CD1c-positive myeloid dendritic cell (primary cell): ENCODE measurements at regions not wholly inside any gene's neighbourhood (a gene's known extent, or its start where the extent isn't known, plus 50 kb on each side); places are given as distances from the start of the nearest gene placed in this dataset.
A peak's percentile ranks its signal among the peaks of the same experiment; 100 is the strongest.

Experiments used
- DNase-seq: peaks from one replicate; pipeline ENCODE4 v3.0.0-alpha.2; 2016; ENCODE audit errors: extremely low spot score

DNA sequence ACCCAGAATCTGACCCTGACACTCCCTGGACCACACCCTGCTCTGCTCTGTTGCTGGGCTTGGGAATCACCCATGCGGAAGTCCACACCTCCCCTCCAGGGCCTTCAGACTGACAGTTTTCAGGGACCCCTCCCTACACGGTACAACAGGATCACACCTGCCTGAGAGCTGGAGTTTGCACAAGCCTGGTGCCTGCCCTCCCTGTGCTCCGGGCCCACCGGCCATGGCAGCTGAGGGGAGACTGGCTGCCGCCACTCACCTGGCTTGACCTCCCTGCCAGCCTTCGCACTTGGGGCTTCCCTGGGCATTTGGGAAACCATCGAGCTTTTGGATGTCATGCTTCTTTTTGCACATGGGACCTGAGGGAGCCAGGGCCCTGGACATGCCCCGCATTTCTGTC, 95.9 kb upstream of the ANKRD34C start:
- DNase-seq = no peak

DNA sequence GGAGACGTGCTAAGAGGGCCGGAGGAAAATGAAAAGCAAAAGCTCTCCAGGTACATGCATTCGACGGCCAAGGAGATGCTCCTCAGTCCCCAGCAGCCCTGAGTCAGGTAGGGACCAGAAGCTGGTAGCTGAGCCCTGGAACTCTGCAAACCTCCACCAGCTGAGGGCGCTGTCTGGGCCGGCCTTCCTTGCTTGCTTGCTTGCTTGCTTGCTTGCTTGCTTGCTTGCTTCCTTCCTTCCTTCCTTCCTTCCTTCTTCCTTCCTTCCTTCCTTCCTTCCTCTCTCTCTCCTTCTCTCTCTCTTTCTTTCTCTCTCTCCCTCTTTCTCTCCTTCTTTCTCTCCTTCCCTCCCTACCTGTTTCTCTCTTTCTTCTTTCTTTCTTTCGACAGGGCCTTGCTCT, 94.6 kb upstream of the RASGRF1 start:
- peak; percentile 6 for DNase-seq

DNA sequence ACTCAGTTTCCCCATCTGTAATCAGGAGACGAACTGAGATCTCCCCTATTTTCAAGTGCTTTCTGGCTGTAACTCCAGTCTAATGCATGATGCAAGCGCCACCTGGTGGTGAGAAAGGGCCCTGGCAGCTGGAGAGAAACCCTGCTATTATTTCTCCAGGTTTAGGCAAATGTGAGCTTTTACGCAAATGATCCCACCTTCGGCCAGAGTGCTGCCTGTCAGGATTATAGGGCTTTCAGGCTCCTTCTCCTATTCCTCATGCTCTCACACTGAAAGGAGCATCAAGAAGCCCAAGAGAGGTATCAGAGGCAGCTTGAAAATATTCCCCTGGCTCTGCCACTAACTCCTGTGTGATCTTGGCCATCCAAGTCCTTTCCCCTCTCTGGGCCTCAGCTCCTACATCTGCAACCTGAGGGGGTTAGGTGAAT, 93.9 kb upstream of the RASGRF1 start:
- peak; percentile 78 for DNase-seq

DNA sequence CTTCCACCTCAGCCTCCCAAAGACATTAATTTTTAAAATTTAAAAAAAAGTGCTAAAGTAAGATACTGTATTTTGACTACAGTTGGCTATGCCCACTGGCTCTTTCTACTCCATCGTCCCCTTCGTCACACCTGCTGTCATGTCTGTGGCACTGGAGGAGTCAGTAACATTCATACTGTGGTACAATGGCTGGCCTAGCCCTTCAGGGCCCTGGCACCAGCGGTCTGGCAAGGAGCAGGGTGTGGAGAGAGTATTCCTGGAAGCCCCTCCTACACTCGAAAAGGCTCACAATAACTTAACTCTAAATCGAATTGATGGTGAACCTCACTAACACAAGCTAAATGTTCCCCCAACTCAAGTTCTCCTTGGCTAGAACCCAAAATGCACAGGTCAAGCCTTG, 89.7 kb upstream of the RASGRF1 start:
- no peak for DNase-seq

DNA sequence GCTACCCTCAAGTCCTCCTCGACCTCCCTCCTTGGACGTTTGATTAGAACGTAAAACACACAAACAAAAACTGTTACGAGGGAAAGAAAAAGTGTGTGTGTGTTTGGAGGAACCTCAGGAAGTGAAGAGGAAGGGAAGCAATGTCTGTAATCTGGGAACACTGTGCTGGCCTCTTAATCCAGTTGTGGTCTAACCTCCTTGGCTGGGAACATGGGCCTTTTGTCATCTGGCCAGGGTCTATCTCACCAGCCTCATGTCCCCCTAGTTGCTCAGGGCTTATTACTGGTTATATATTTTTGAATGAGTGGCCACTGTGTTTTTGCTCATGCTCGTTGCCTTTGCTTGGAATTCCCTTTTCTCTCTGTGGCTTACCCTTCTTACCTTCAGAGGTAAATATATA, 89.0 kb upstream of the RASGRF1 start:
- no peak for DNase-seq

DNA sequence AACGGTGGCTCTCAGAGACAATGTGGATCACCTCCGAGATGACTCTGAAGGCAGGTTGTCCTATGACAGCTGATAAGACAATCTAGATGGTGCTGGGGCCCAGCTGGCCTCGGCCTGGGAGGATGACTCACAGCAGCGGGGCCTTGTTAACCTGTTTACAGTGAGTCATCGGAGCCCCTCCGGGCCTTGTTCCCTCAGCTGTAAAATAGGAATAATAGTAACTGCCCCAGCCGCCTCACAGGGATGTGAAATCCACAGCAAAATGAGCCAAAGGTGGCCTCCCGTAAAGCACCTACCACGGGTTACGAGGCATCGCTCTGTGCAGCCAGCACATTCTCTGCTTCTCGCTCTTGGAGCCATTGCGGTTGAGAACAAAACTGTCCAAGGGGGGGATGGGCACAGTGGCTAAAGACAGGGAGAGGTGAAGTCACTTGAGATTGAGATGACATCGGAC, 88.6 kb upstream of the RASGRF1 start:
- no peak for DNase-seq

DNA sequence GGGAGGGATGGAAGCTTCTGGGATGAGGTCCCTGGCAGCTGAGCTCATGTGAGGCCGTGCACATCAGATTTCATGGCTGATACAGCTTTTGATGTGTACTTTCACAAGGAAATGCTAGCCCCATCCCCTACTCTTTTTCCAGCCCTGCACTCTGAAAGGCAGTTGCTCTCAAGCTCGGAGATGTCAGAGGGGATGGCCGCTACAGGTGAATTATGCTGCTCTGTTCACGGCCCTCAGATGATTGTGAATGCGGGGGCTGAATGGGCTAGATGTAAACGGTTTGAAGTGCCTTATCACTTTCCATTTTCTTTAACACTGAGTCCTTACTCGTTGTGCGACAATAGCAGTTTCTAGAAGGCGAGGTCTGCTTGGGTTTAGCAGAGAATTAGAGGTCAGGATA, 88.0 kb upstream of the RASGRF1 start:
- DNase-seq = no peak

DNA sequence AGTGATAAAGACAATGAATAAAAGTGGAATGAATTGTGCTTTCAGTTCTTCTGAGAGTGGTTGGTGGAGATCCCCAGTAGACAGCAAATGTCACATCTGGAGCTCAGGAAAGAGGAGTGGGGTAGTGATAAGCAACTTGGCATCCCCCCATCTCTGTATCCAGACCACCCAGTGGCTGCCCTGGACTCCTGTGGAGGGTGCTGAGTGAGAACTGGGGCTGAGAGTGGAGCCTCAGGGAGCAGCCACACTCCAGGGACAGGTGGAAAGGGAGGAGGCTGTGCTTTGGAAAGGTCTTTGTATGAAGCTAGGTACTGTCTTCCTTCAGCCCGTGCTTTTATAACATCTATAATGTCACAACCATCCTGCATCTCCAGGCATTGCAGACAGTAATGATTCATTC, 85.6 kb upstream of the RASGRF1 start:
- no peak for DNase-seq

DNA sequence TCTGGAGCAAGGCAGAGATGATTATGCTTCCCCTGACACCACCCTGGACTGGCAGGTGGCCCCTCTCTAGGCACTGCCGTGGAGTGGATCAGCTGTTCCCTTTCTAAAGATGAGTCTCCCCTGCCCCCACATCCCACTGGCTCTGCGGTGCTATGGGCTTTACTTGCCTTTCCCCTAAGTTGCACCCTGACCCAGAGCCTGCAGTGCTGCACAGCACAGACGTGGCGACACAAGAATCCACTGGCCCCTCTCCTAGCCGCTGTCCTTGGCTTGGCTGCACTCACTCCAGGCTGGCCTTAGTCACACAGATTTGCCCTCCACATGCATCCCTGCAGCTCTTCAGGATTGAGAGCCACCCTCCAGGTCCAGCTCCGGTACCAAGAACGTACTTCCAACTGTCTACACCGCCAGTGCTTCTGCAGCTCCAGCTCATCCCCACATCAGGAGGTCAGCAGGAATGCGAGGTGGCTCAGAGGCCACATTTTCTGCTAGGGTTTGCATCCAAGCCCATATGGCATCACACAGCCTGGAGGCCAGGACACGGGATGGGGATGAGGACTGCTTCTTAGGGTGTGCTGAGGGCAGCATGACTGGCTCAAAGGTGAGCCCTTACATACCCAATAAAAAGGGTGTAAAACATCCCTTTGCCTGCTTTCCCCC, 82.4 kb upstream of the RASGRF1 start:
- DNase-seq = no peak

DNA sequence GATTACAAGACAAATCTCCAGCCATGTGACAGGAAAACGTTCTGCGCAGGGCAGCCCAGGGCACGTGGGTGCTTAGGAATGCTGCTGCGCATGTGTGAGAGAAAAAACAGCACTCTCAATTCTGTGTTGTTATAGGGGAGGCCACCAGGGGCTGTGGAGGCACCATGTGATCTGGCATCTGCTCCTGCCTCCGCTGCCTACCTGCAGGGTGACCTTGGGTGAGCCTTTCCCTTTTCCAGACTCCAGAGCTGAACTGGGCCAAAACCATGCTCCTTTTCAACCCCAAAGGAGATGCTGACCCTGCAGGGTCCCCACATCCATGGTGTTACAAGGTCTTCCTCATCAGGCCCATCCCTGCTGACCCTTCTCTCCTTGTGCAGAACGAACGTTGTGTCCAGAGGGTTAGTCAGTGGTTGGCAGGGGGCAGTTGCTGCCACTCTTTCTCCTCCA, 81.5 kb upstream of the RASGRF1 start:
- no peak for DNase-seq

DNA sequence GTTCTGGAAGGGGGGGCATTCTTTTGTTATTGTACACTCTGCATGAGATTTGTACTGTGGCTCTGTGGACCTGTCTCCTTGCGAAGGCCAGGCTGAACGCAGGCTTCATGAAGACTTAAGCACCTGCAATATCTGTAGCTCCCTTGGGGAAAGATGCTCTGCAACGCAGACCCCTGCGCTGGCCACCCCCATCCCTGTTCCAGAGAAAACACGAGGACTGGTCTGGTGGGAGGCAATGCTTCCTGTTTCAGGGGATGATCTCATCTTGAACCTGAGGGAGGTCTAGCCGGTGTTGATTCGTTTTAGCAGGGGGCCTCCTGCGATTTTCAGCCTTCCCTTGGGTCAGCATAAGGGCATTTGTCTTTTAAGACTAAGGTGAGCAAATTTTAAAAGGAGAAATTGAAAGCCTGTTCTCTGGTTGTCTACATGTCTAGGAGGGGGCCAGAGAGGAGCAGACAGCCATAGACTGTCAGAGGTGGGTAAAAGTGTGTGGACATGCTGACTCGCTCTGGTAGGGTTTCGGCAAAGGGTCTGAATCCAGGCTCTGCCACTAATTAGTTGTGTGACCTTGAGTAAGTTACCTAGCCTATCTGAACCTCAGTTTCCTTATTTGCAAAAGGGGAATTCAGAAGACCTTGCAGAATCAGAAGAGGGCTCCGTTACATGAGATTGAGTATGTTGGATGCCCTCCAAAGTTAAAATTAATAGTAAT, 80.9 kb upstream of the RASGRF1 start:
- DNase-seq = no peak

DNA sequence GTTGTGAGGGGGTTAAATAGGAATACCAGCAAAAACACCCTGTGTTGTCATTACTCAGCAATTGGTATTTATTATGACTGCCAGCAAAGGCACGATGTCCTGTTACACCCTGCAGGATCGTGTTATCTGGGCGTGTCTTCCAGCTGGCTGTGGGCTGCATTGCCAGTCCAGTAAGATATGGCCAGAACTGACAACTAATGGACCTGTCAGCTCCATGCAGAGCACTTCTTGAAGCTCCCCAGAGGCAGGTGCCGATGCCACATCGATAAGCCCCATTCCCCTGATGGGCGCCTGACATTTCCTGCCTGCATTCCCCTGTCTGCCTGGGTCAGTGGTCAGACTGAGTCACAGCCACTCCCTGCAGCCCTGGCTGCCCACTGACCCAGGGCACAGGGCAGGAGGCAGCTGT, 79.7 kb upstream of the RASGRF1 start:
- DNase-seq = no peak

DNA sequence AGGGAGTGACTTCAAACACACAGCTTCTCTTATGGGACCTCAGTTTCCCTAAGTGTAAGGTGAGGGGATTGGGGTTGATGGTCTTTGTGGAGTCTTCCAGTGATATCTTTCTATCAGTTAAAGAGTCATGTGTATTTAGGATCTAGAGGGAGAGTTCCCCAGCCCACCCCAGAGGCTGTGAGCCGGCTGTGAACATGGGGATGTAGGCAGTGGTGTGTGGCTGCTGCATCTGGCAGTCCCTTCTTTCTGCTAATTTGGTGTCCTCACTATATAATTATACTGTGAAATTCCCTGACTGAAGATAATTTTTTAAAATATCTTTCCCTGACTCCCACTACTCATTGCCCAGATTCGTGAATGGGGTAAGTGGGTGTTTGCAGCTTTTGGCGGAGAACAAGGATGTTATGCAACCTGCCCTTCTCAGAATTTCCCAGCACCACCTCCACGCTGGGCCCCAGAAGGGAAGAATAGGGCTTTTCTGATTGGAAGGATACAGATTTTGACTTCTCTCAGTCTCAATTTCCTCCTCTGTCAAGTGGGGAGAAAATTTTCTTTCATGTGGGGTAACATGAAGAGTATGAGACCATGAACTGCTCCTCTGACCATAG, 79.0 kb upstream of the RASGRF1 start:
- DNase-seq = no peak

DNA sequence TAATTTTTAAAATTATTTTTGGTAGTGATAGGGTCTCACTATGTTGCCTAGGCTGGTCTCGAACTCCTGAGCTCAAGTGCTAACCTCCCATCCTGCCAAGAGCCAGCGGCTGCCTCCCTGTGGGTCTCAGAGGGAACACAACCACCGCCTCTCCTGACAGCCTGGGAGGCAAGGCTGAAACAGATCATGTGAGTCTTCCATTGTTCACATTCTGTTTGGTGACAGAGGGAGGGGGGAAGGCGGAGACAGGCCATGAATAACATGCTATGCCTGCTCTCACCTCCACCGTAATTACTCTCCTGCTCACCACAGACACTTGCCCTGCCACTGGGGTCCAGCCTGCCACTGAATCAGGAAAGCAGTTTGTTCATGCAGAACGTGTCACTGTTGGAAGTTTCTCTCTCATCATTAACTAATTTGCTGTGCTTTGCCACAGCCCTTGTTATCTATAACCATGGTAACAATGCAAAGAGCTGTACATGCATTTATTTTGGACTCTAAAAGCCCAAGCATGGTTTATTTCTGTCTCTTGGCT, 78.4 kb upstream of the RASGRF1 start:
- no peak for DNase-seq

DNA sequence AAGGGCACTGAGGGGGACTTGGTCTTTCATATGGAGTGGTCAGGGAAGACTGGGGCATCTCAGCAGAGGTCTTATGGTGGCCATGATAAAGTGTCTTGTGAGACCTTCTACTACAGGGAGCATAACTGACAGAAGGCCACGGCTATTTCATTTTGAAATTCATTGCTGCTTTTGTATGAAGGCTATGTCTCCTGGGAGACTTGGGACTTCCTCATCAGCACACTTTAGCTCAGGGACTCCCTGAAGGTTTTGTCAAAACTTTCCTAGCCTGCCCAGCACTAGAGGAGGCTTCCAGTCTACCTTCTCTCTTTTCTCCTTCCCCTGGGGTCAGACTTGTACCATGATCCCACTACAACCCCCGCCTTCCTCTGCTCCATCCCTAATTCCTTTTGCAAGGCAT, 77.2 kb upstream of the RASGRF1 start:
- DNase-seq = no peak

DNA sequence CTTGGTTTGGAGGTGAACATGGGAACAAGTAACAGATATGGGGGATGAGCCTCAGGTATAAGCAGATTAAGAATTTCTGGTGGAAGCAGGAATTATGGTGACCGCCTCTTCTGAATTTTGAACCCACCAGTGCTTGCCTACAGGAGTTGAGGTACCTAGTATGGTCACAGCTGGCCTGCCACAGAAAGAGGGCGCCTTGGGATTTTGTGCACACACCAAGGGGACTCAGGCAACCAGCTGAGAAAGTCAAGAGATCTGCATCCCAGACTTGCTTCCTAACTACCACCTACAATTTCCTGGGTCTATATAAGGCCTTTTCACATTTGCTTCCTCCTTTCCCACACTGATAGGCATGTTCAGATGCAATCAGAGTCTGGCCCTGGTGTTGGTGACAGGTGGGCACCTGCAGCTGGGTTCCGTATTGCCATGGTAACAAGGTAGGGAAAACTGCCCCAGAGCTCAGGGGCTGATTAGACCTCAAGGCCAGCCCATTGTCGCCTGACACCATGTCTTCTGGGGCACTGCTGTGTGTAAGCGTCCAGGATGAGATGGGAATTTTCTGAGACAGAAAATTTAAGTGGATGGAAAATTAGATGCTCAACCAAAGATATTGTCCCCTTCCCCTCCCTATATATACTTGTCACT, 75.9 kb upstream of the RASGRF1 start:
- DNase-seq = no peak

DNA sequence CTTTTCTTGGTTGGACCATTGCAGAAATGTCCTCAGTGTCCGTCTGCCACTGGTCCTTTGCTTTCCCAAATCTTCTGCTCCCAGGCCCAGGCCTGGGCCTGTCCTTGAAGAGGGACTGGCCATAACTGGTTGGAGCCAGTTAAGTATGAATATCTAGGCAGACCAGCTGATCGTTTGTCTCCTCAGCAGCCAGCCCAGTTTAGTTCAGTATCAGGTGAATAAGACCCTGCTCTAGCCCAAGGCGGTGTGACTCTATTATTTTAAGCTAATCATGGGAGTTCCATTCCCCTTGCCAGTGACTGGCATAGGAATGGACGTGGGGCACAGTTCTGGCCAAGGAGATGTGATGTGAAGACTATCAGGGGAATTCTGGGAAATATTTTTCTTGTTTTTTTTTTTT, 73.9 kb upstream of the RASGRF1 start:
- no peak for DNase-seq

DNA sequence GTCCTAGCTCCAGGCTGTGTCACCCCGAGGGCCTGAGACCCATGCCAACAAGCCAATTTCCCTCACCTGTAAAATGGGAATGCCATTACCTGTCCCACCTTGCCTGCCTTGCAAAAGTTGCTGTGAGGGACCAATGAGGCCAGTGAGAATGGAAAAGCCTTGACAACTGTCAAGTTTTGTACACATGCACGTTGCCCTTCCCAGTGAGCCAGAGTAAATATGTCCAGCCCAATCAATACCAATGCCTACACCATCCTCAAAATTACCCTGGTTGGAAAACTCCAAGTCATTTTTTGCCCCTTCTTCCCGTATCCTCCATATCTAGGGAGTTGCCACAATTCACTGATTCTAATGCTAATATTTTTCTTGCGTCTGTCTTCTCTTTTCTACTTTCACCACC, 73.5 kb upstream of the RASGRF1 start:
- no peak for DNase-seq

DNA sequence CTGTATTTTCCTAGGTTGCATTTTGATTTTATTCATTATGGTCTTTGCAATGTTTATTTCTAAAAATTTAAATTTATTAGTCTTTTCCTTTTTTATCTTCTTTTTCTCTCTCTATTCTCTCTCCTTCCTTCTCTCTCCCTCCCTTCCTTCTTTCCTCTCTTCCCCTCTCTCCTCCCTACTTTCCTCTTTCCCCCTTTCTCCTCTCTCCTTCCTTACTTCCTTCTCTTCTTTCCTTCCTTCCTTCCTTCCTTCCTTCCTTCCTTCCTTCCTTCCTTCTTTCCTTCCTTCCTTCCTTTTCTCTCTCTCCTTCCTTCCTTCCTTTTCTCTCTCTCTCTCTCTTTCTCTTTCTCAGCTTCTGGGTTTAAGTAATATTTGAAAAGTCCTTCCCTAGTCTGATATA, 72.8 kb upstream of the RASGRF1 start:
- DNase-seq = no peak

DNA sequence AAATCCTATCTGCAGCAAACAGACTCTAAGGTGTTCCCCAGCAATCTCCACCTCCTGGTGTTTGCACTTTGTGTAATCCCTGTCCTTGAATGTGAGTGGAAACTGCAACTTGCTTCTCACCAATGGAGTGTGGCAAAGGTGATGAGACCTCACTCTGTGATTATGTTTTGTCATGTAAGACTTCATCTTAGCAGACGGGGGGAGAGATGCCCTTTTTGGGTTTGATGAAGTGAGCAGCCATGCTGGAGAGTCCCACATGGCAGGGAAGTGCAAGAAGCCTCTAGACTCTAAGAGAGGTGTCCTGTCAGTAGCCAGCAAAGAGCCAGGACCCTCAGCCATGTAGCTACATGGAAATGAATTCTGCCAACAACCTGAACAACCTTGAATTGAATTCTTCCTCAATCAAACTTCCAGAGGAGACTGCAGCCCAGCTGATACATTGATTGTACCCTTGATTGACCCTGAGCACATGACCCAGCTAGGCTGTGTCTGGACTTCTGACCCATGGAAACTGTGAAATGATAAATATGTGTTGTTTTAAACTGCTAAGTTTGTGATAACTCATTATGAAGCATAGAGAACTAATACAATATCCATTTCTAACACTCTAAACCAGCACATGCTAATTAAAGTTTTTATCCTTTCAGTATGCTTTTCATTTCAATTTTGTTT, 71.4 kb upstream of the RASGRF1 start:
- no peak for DNase-seq

DNA sequence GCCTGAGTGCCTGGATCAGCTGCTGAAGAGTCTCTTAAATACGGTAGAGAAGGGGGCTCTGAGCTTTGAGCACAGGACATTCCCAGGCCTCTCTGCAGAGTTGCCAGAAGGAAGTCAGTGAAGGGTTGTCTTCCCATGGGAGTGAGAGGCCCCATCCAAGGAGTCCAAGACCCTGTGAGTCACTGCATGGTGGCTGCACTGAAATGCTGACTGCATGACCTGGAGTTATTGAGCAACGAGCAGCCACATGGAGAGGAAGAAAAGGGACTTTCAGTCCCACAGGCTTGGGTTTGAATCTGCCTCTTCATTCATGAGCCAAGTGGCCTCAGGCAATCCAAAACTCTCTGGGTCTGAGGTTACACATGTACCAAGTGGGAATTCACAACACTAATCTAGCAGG, 69.6 kb upstream of the RASGRF1 start:
- no peak for DNase-seq
